ENCODE measurements at regions not wholly inside any gene's neighbourhood (a gene's known extent, or its start where the extent isn't known, plus 50 kb on each side); places are given as distances from the start of the nearest gene placed in this dataset.

DNA sequence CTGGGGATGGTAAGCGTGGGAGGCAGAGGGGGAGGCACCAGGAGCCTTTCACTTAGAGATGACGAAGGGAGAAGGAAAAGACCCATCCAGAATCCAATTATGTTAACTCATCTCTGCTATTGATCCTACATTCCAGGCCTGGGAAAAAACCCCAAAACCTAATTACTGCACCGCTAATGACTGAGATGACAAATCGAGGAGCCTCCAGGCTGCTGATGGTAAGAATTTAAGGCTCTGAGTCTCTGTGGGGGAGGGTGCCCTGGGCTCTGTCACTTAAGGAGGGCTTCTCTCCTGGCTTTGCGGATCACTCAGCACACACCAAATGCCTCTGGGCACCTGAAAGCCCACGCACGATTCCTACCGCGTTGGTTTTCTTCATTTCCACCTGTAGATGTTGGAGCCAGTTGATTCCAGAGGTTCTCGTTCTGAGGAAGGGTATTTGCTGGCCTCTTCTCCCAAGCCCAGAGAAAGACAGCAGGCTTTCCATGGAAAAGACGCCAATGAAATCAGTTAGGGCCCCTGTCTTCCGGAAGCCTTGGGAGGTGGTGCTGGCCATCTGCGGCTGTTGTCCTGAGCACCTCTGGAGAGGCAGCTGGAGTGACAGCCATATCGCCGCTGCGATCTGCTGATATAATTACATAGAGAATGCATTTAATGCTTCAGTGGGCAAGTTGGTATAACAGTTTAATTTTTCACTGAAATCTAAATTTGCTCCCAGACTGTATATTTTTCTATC is 751.2 kb downstream of the BRD1 start:
- in situ Hi-C loops (cut with HindIII; ENCODE audit: low sequenced_read_pairs) = no loop called here
- no peak for DNase-seq (ENCODE audit: low read depth)
- TF ChIP-seq, protein P1, sequence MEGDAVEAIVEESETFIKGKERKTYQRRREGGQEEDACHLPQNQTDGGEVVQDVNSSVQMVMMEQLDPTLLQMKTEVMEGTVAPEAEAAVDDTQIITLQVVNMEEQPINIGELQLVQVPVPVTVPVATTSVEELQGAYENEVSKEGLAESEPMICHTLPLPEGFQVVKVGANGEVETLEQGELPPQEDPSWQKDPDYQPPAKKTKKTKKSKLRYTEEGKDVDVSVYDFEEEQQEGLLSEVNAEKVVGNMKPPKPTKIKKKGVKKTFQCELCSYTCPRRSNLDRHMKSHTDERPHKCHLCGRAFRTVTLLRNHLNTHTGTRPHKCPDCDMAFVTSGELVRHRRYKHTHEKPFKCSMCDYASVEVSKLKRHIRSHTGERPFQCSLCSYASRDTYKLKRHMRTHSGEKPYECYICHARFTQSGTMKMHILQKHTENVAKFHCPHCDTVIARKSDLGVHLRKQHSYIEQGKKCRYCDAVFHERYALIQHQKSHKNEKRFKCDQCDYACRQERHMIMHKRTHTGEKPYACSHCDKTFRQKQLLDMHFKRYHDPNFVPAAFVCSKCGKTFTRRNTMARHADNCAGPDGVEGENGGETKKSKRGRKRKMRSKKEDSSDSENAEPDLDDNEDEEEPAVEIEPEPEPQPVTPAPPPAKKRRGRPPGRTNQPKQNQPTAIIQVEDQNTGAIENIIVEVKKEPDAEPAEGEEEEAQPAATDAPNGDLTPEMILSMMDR (IDR thresholded peaks at IDR 0.05; ENCODE audit: low read depth, low read length, missing control alignments) = no peak
- no peak overlapping the region for H3K4me3 ChIP-seq (ENCODE audit: low read depth, low read length)

DNA sequence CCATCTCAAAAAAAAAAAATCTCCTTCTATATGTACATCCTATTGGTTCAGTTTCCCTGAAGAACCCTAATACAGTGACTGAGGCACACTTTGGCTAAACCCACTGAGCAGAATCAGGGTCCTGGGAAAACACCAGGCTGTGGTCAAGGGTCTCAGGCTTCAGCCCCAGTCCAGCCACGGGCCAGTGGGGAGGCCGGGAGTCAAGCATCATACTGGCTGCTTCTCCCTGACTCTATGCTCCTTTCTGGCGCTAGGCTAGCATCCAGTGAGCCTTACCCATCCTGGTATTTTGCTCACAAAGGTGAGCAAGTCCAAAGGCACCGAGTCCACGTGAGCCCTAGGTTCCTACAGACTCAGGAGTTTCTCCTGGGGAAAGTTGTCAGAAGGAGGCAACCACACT is 752.5 kb downstream of the BRD1 start:
- no peak for DNase-seq (ENCODE audit: low read depth)
- TF ChIP-seq, protein P1 (IDR thresholded peaks at IDR 0.05; ENCODE audit: low read depth, low read length, missing control alignments) = no peak
- in situ Hi-C loops (cut with HindIII; ENCODE audit: low sequenced_read_pairs) = no loop called here
- no peak overlapping the region for H3K4me3 ChIP-seq (ENCODE audit: low read depth, low read length)

- in situ Hi-C loops (cut with HindIII; ENCODE audit: low sequenced_read_pairs) = loop anchor here (5.0 kb wide), 1 partner anchor 62 kb away; no protein-coding TSS in a partner anchor
- no peak overlapping the region for H3K4me3 ChIP-seq (ENCODE audit: low read depth, low read length)
- DNase-seq (ENCODE audit: low read depth) = no peak
- TF ChIP-seq, protein P1 (IDR thresholded peaks at IDR 0.05; ENCODE audit: low read depth, low read length, missing control alignments) = no peak
Measured at GRCh38 chr22:49073873-49074417, 753.7 kb downstream of the BRD1 start.

DNA sequence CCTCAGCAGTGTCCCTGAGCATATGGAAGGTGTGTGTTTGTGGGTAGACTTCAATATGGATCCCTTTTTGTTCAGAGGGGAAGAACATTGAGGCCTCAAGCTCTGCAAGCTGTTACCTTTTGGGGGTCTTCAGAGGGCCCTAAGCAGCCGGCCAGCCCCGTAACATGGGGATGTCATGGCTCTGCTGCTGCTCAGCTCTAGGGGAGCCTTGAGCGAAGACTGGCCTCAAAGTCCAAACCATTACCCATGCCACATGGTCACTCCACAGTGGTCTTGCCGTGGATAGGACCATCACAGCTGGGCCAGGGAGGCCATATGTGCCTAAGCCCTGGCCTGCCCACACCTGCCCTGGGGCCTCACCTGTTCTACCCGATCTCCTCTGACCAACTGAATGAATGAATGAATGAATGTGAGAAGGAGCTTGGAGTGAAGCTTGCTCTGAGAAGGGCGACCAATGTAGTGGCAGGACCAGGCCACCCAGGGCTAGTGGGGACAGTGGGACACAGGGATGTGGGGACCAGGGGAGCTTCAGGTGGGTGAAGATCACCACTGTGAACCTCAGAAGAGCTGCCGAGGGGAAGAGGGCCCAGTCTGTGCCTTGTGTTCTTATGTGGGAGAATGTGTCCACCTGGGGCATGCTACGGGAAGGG is 754.6 kb downstream of the BRD1 start:
- TF ChIP-seq, protein P1 (IDR thresholded peaks at IDR 0.05; ENCODE audit: low read depth, low read length, missing control alignments) = no peak
- in situ Hi-C loops (cut with HindIII; ENCODE audit: low sequenced_read_pairs) = loop anchor here (5.0 kb wide), 1 partner anchor 61 kb away; no protein-coding TSS in a partner anchor
- DNase-seq (ENCODE audit: low read depth) = no peak
- no peak overlapping the region for H3K4me3 ChIP-seq (ENCODE audit: low read depth, low read length)

DNA sequence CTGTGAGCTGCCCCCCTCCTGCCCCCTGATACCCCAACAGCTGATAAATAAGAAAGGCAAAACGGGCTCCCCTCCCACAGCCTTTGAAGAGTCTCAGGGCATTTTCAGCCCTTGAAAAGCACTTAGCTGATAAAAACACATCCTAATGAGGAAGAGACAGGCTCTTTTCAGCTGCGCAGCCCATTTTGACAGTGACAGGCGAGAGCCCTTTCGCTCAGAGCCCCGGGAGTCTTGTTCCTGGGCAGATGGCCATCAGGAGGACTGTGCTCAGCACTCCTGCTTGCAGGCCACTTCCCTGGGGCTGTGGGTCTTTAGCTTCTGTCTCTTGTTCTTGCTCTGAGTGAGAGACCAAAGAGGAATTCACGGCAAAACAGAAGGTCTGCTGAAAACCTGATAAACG is 757.2 kb downstream of the BRD1 start:
- no peak overlapping the region for H3K4me3 ChIP-seq (ENCODE audit: low read depth, low read length)
- in situ Hi-C loops (cut with HindIII; ENCODE audit: low sequenced_read_pairs) = loop anchor here (5.0 kb wide), 1 partner anchor 58 kb away; no protein-coding TSS in a partner anchor
- DNase-seq (ENCODE audit: low read depth) = no peak
- TF ChIP-seq, protein P1 (IDR thresholded peaks at IDR 0.05; ENCODE audit: low read depth, low read length, missing control alignments) = no peak

DNA sequence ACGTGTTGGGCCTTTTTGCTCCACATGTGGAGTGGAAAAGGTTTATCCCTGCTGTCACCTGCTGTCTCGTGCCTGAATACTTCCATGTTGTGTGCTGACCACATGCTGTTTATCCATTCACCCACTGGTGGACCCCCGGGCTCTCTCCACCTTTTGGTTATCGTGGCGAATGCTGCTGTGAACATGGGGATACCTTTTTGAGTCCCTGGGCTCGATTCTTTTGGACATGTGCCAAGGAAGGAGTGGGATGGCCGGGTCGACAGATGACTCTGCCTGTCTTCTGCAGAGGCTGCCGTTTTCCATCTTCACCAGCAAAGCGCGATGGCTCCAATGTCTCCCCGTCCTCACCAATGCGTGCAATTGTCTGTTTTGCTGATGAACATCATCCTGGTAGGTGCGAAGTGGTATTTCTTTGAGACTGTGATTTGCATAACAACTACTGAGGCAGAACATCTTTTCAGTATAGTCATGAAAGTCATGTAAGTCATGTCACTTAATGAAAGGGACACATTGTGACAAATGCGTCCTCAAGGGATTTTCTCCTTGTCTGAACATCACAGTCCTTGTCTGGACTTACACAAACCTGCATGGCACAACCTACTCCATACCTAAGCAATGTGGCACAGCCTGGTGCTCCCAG is 758.7 kb downstream of the BRD1 start:
- DNase-seq (ENCODE audit: low read depth) = no peak
- no peak overlapping the region for H3K4me3 ChIP-seq (ENCODE audit: low read depth, low read length)
- in situ Hi-C loops (cut with HindIII; ENCODE audit: low sequenced_read_pairs) = no loop called here
- TF ChIP-seq, protein P1 (IDR thresholded peaks at IDR 0.05; ENCODE audit: low read depth, low read length, missing control alignments) = no peak
